Fibroblast of skin of left biceps (primary cell): ENCODE measurements at regions not wholly inside any gene's neighbourhood (a gene's known extent, or its start where the extent isn't known, plus 50 kb on each side); places are given as distances from the start of the nearest gene placed in this dataset.

Source experiments
- DNase-seq, 2 experiments: peaks; one replicate each; pipeline ENCODE4 v3.0.0-alpha.2; 2013; ENCODE audit warnings: low read depth in 2 of 2

DNA sequence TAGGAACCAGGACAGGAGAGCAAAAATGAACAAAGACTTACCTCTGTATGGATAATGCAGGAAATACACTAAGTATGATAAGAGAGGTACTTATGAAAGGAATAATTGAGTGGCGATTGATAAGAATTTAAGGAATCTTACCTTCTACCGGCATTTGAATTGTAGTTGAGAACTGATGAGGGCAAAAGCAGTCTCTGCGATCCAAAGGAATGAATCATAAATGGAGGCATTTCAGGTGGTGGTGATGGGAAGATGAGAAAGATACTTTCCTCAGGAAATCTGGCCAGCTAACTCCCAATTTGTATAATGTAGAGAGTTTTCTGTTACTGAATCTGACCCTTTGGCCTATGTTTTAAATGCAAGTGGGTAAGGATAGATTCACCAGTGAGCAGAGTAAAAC, 71.9 kb upstream of the C11orf87 start:
- no peak for DNase-seq

DNA sequence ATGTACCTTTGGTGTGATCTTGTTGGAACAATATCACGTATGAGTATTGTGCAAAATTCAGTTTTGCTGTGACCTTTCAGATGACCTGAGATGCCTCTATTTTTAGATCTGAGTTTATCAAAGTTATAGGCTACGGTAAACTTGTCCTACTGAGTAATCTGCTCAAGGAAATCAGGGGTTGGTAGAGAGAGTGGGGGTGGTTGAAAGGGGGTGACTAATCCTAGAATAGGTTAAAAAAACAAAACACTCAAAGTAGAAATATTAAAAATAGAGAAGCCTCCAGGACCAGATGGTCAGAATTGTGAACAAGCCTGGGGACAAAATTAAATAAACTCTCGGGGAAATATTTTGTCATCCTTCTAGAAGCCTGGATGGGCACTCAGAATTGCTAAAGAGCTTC, 59.9 kb upstream of the C11orf87 start:
- DNase-seq: no peak

DNA sequence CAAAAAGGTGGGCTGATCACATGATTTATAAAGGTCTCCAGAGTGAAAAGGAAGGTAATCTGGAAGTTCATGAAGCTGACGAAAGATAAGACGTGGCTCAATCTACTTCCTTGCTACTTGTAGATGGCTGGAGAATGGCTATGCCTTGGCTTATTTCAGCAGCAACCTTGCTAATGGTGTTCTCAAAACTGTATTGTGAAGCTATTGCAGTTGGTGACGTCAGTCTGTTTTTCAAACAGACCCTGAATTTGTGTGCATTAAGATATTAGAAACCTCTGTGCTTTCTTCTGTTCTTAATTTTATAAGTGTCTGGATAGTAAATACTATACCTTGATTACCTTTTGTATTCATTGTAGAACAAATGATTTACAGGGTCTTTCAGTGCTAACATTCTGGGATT, 58.3 kb upstream of the C11orf87 start:
- no peak for DNase-seq

DNA sequence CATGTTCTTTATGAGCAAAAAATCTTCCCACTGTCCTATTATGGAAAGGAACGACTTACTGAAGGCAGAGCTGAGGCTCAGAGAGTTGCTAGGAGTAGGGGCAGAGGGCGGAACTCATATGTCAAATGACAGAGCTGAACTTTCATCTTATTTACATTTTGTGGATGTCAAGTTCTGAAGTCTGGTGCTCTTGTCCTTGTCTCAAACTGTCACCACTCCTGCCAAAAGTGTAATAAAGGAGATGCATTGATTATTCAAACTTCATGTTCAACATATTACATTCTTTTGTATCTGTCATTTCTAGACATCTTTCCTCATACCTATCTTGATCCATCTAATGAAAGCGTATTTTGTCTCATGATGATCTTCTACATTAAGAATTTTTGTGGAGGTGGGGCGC, 57.1 kb upstream of the C11orf87 start:
- DNase-seq: no peak

DNA sequence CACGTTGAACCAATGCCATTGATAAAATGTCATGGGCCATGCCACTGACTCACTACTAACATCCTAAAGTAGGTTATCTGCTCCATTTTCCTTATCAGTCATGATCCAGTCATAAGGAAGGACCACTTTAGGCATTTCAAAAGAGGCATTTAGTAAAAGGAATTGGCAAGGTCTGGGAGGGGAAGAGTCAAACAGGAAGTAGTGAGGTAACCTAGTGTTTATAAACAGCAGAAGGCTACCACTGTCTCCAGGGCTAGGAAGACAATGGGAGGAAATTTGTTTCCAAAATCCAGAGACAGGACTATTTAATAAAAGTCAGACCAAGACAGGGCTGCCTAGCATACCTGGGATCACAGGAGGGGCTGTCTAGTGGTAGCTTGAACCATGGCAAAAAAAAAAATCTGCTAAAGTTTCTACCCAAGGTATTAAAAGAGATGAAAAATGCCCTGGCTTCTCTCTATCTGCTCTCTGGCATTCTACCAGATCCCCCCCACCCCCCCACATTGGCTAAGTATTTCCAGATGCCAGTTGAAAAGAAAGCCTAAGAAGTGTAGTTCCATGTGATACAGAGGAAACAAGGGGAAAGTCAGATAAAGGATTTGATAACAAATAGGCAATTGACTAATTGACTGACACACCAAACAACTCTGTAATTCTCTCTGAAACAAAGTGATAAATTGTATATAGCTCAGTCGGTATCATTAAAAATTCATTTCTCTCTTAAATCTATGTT, 50.4 kb upstream of the C11orf87 start:
- DNase-seq: no peak
